OCI-LY3 (cell line): ENCODE measurements at regions not wholly inside any gene's neighbourhood (a gene's known extent, or its start where the extent isn't known, plus 50 kb on each side); places are given as distances from the start of the nearest gene placed in this dataset.
"Not testable (repeated sequence)": the region's sequence is repeated elsewhere in the genome, so short reads cannot be mapped to it uniquely, and the experiment has no call there.

Experiments
- H2AFZ ChIP-seq: fragments of 200-600, 300-600 bp; shearing (Covaris generic); 2 replicates; pipeline ENCODE4 v1.6.0; 2014; ENCODE audit warnings: antibody characterized with exemption, low read depth, low read length
- H3K27ac ChIP-seq: fragments of 200-600, 300-600 bp; sonication (generic); 2 replicates; pipeline ENCODE4 v1.5.1; 2014; ENCODE audit warnings: mild to moderate bottlenecking, low read length, moderate library complexity, mixed read lengths
- H3K27me3 ChIP-seq: fragments of 200-600, 300-600 bp; sonication (generic); 2 replicates; pipeline ENCODE4 v1.6.1; 2014; ENCODE audit warnings: low read depth, low read length, mixed read lengths
- H3K36me3 ChIP-seq: fragments of 200-600, 300-600 bp; sonication (generic); replicated peaks from 2 replicates; pipeline ENCODE3; 2014; ENCODE audit warnings: low read depth, low read length, mixed read lengths
- H3K4me1 ChIP-seq: fragments of 300-600, 200-600 bp; sonication (generic); 2 replicates; pipeline ENCODE4 v1.6.1; 2014; ENCODE audit warnings: low read length, mixed read lengths
- H3K4me2 ChIP-seq: fragments of 200-600, 300-600 bp; sonication (generic); 2 replicates; pipeline ENCODE4 v1.6.1; 2014; ENCODE audit warnings: low read length, mixed read lengths
- H3K4me3 ChIP-seq: fragments of 300-600, 200-600 bp; sonication (generic); 2 replicates; pipeline ENCODE4 v1.5.1; 2014; ENCODE audit warnings: antibody characterized with exemption, mild to moderate bottlenecking, low read length, moderate library complexity
- H3K79me2 ChIP-seq: fragments of 300-600, 200-600 bp; shearing (Covaris generic); 2 replicates; pipeline ENCODE4 v1.6.1; 2014; ENCODE audit warnings: mild to moderate bottlenecking, low read length, mixed read lengths
- H3K9ac ChIP-seq: fragments of 300-600, 200-600 bp; shearing (Covaris generic); 2 replicates; pipeline ENCODE4 v1.6.0; 2014; ENCODE audit warnings: mild to moderate bottlenecking, low read length, moderate library complexity
- H3K9me3 ChIP-seq: fragments of 200-600, 300-600 bp; shearing (Covaris generic); 2 replicates; pipeline ENCODE4 v1.6.1; 2014; ENCODE audit warnings: low read length, mixed read lengths; ENCODE audit not compliant: insufficient read depth
- H4K20me1 ChIP-seq: fragments of 200-600, 300-600 bp; sonication (generic); 2 replicates; pipeline ENCODE4 v1.6.1; 2016; ENCODE audit warnings: low read length, mixed read lengths; ENCODE audit not compliant: insufficient read depth

GRCh38 chr1:83219788-83220187 is 779.1 kb downstream of the TTLL7 start:
- not testable (repeated sequence) for H3K9me3 ChIP-seq, H3K4me1 ChIP-seq, H3K27me3 ChIP-seq, H4K20me1 ChIP-seq, H3K9ac ChIP-seq, H3K4me3 ChIP-seq, H3K79me2 ChIP-seq, H3K4me2 ChIP-seq, H2AFZ ChIP-seq, H3K27ac ChIP-seq, H3K36me3 ChIP-seq

GRCh38 chr1:83218036-83218716 is 780.8 kb downstream of the TTLL7 start:
- H3K4me1 ChIP-seq, H3K36me3 ChIP-seq, H3K79me2 ChIP-seq, H2AFZ ChIP-seq, H3K4me3 ChIP-seq, H4K20me1 ChIP-seq, H3K4me2 ChIP-seq, H3K9me3 ChIP-seq, H3K27me3 ChIP-seq, H3K27ac ChIP-seq, H3K9ac ChIP-seq: not testable (repeated sequence)

GRCh38 chr1:83214317-83214716 is 784.6 kb downstream of the TTLL7 start:
- not testable (repeated sequence) for H3K9ac ChIP-seq, H3K36me3 ChIP-seq, H3K4me3 ChIP-seq, H3K27ac ChIP-seq, H4K20me1 ChIP-seq, H3K27me3 ChIP-seq, H3K79me2 ChIP-seq, H2AFZ ChIP-seq, H3K4me2 ChIP-seq, H3K4me1 ChIP-seq, H3K9me3 ChIP-seq

- H3K36me3 ChIP-seq: not testable (repeated sequence)
Measured at GRCh38 chr1:83213648-83214047, 785.3 kb downstream of the TTLL7 start.

GRCh38 chr1:83212033-83212432 is 786.9 kb downstream of the TTLL7 start:
- H3K4me1 ChIP-seq, H3K4me2 ChIP-seq, H3K9ac ChIP-seq, H3K79me2 ChIP-seq, H2AFZ ChIP-seq, H4K20me1 ChIP-seq, H3K27me3 ChIP-seq, H3K4me3 ChIP-seq, H3K36me3 ChIP-seq, H3K9me3 ChIP-seq: not testable (repeated sequence)
- H3K27ac ChIP-seq: 0 out of 2 replicates have a peak overlapping the region, but pooled peaks have one; percentile 19

More at GRCh38 chr1:83213648-83214047, 785.3 kb downstream of the TTLL7 start:
- not testable (repeated sequence) for H3K9me3 ChIP-seq, H3K4me3 ChIP-seq, H3K79me2 ChIP-seq, H3K4me2 ChIP-seq, H3K27me3 ChIP-seq, H2AFZ ChIP-seq, H3K27ac ChIP-seq, H4K20me1 ChIP-seq, H3K9ac ChIP-seq, H3K4me1 ChIP-seq

GRCh38 chr1:83208540-83208939 is 790.4 kb downstream of the TTLL7 start:
- H3K27ac ChIP-seq, H3K4me1 ChIP-seq, H3K4me3 ChIP-seq, H3K9ac ChIP-seq, H3K9me3 ChIP-seq, H3K79me2 ChIP-seq, H4K20me1 ChIP-seq, H3K27me3 ChIP-seq, H3K4me2 ChIP-seq, H2AFZ ChIP-seq, H3K36me3 ChIP-seq: not testable (repeated sequence)

GRCh38 chr1:83194610-83195009 is 804.3 kb downstream of the TTLL7 start:
- not testable (repeated sequence) for H3K4me3 ChIP-seq, H3K4me1 ChIP-seq, H3K27me3 ChIP-seq, H3K9me3 ChIP-seq, H4K20me1 ChIP-seq, H3K4me2 ChIP-seq, H3K9ac ChIP-seq, H3K27ac ChIP-seq, H2AFZ ChIP-seq, H3K36me3 ChIP-seq, H3K79me2 ChIP-seq

- not testable (repeated sequence) for H4K20me1 ChIP-seq, H3K9ac ChIP-seq, H3K9me3 ChIP-seq, H3K4me1 ChIP-seq, H3K4me2 ChIP-seq, H3K4me3 ChIP-seq, H3K27me3 ChIP-seq, H3K79me2 ChIP-seq, H3K27ac ChIP-seq, H2AFZ ChIP-seq, H3K36me3 ChIP-seq
Measured at GRCh38 chr1:83182033-83182728, 816.8 kb downstream of the TTLL7 start.

- not testable (repeated sequence) for H3K4me1 ChIP-seq, H3K27ac ChIP-seq, H3K27me3 ChIP-seq, H3K4me3 ChIP-seq, H3K36me3 ChIP-seq, H3K79me2 ChIP-seq, H3K4me2 ChIP-seq, H3K9me3 ChIP-seq, H4K20me1 ChIP-seq, H2AFZ ChIP-seq, H3K9ac ChIP-seq
Measured at GRCh38 chr1:83180621-83181020, 818.3 kb downstream of the TTLL7 start.

- H3K9me3 ChIP-seq, H3K4me1 ChIP-seq, H3K27ac ChIP-seq, H3K4me2 ChIP-seq, H3K79me2 ChIP-seq, H3K27me3 ChIP-seq, H4K20me1 ChIP-seq, H3K36me3 ChIP-seq, H3K9ac ChIP-seq, H2AFZ ChIP-seq, H3K4me3 ChIP-seq: not testable (repeated sequence)
Measured at GRCh38 chr1:83167634-83168033, 831.3 kb downstream of the TTLL7 start.
